ENCODE measurements at regions not wholly inside any gene's neighbourhood (a gene's known extent, or its start where the extent isn't known, plus 50 kb on each side); places are given as distances from the start of the nearest gene placed in this dataset.

DNA sequence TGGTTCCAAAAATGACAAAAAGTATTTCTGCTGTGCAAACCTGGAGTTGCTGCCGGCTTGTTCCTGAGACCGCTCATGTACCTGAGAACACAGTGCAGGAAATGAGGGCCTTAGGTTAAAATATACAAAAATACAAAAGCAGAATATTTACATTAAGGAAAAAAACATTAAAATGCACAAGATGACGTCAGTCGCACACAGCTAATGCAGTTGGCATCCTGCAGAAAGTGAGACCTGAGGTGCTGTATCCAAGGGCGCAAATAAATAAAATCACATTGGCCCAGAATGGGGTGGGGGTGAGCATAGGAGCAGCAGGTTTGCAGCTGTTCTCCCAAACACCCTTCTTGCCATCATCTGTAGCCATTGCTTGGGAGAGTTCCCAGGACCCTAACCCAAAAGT, 310.6 kb upstream of the BTBD3 start:
- TF ChIP-seq POLR2A (IDR thresholded peaks at IDR 0.05) (no peak), CTCF (IDR thresholded peaks at IDR 0.05) (no peak)
